NCI-H748 treated with DMSO at 0.1 percent for 48 hours (cell line): ENCODE measurements at regions not wholly inside any gene's neighbourhood (a gene's known extent, or its start where the extent isn't known, plus 50 kb on each side); places are given as distances from the start of the nearest gene placed in this dataset.

Experiments used
- DNase-seq: peaks from one replicate; lab custom pipeline; 2025; lab: John Stamatoyannopoulos, UW

DNA sequence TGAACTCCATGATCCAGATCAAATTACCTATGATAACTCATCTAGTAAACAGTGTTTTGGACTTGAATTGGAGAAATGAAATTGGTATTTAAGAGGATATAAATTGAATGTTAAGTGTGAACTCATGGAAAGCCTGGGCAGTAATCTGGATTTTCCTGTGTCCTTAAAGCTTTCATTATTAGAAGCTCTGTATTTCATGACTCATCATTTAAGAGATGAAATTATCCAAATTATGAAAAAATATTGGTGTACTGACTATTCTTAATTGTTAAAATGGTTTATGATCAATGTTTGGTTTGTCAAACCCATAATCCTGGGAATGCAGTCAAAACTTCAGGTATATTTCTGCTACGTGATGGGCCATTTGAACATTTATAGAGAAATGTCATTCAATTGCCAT lies 332.2 kb upstream of the ST6GAL2 start:
- no peak for DNase-seq

DNA sequence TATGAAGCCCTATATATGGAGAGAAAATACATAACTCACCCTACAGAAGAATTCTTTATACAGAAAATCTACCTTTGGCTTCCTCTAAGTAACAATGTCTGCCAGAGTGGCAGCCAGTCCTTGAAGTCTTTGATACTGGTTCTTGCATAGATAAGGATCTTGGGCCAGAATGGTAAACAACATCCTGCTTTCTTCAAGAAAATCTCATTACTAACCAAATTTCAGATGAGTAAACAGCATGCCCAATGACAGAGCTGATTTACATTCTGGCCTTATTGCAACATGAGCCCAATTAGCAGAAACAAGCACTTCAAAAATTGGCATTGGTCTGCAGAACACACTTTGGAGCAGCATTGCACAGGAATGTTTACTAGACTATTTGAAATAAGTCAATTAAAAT lies 336.5 kb upstream of the ST6GAL2 start:
- DNase-seq: no peak

DNA sequence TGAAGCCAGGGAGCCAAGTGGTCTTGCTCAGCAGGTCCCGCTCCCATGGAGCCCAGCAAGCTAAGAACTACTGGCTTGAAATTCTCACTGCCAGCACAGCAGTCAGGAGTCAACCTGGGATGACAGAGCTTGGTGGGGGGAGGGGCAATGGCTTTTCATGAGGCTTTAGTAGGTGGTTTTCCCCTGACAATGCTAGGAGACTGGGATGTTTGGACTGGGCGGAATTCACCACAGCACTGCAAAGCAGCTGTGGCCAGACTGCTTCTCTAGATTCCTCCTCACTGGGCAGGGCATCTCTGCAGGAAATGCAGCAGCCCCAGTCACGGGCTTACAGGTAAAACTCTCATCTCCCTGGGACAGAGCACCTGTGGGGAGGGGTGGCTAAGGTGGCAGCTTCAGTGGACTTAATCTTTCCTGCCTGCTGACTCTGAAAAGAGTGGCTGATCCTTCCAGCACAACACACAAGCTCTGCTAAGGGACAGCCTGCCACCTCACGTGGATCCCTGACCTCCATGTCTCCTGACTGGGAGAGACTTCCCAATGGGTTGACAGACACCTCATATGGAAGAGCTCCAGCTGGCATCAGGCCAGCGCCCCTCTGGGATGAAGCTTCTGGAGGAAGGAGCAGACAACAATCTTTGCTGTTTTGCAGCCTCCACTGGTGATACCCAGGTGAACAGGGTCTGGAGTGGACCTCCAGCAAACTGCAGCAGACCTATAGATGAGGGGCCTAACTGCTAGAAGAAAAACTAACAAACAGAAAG lies 349.7 kb upstream of the ST6GAL2 start:
- DNase-seq: no peak

DNA sequence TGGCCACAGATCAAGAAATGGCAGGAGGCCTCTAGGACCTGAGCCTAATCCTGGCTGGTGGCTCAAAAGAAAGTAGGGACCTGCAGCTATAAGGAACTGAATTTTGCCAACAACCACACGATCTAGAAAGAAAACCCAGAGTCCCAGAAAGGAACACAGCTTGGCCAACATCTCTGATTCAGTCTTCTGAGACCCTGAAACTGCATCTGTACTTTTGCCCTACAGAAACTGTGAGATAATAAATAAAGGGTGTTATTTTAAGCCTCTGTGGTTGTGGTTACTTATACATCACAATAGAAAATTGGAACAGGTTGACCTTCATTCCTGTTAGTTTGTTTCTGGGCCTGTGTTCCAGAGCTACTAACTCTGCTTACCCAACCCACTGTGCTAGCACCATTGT lies 356.8 kb upstream of the ST6GAL2 start:
- DNase-seq: no peak

DNA sequence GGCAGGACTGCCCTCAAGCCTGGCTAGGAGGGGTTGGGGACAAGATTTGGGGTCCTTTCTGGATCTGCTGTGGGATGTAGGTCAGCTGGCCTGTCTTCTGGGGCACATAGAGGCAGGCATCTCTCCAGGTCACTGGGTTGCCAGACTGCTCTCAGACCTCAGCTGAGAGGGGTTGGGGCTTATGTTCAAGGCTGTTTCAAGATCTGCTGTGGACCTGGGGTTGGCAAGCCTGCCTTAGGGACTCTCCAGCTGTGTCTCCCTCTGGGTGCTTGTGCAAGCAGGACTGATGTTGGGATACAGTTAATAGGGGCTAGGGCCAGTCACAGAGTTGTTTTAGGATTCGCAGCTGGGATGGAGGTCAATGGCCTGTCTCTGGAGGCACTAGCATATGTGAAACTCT lies 363.0 kb upstream of the ST6GAL2 start:
- no peak for DNase-seq

DNA sequence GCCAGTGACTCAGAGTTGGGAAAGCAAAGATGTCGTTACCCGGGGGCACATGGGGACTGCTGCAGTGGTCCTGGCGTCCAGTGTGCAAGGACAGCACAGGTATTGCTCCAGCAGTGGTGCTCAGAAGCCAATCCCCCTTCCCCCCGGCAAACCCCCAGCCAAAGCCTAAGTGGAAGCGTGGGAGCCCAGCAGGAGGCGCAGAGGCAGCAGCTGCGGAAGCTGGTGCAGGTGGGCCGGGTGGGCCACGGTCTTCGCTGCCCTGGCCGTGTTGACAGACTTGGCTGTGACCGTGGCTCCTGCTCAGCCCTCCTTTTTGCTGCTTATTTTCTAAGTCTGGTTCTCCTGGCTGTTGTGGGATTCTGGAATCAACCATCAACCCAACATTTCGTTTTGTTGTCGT lies 369.8 kb upstream of the ST6GAL2 start:
- no peak for DNase-seq

DNA sequence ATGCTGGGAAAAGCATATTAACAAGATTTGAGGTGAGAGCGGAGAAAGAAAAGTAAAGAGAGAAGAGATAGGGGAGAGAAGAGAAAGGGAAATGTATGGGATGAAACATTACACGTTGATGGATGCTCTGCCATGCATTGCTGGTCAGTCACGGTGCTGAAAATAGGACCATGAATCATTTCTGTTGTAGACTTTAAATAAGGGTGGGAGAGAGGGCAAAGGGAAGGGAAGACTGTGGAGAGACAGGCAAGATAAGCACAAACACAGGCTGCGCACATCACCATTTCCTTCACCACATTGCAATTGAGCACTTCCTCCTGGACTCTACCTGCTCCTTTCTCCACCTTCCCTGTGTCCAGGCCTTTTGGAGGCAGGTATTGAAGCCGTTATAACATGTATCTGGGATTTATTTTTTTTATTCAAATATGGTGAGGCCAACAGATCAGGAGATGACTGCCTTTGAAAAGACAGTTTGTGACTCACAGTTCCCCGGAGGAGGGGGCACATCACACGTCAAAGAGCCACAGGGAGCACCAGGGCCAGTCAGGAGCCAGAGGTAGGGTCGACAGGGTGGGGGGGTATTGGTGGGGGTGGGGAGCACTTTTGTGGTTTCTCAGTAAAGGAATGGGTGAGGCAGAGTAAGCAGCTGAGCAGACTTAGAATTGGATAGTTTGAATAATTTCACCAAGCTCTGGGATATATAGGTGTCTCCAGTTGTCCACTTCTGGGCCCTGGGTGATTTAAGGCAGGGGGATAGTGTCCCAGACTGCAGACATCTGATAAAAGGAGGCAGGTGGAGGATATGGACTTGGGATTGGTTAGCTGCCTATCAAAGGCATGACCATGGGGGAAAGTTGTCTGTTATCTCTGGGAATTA lies 372.8 kb upstream of the ST6GAL2 start:
- DNase-seq: no peak

DNA sequence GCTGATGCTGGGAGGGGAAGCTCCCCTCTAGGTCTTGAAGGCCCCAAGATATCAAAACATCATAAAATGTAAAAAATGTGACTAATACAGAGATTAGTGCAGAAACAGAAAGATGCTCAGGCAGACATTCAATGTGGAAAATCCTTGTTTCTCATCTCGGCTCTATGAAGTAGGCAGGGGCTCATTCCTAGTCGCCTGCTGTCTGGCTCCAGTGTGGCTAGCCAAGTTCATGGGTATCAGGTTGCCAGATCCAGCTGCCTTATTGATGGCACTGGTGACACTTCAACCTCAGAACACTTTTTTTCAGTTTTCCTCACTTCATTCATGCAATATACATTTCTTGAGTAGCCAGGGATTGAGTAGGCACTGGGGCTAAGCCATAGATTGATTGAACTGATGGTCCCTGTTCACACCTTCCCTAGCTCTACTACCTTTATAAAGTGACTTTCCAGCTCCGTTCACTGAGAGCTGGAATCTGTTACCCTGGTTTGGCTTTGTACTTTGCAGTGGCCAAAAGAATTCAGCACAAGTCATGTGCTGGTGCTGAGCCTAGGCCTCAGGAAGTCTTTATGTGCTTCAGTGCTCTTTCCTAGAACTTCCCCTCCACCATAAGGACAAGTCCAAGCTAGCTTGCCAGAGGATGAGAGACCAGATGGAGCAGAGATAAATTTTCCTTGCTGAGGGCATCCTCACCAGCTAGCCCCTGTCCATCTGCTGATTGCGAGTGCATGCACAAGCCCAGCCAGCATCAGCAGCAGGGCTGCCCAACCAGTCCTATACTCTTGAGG lies 373.6 kb upstream of the ST6GAL2 start:
- DNase-seq: no peak

DNA sequence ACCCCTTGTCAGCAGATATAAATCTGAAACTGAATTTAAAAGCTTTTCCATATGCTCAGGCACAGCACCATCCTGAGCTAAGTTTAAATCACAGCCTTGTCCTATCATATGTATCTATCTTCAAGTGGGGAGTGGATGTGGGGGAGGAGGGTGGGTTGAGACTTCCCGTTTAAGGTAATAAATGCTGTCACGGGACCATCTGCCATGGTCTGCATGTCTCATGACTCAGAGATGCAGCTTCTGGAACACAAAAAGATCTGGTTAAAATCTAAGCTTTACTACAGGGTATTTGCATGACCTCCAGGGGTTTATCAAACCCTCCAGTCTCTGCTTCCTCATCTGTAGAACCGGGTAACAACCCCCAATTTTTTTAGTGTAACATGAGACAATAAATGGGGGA lies 377.7 kb upstream of the ST6GAL2 start:
- no peak for DNase-seq

DNA sequence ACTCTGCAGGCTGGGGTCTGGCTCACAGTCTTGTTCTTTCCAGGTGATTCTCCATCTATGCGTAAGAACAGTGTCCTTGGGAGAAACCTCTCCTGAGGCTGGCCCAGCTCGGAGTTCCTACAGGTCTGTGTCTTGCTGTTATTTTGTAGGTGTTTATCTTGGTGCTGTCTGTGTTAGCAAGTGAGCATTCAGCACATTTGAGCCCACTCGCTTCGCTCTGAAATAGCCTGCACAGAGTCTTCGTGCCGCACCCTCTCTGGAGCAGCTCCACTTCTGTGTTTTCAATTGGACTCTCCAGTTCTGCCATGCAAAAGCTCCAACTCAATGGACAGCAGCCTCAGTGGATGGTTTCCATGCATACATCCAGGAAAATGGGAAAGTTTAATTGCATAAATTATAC lies 378.2 kb upstream of the ST6GAL2 start:
- DNase-seq: no peak

DNA sequence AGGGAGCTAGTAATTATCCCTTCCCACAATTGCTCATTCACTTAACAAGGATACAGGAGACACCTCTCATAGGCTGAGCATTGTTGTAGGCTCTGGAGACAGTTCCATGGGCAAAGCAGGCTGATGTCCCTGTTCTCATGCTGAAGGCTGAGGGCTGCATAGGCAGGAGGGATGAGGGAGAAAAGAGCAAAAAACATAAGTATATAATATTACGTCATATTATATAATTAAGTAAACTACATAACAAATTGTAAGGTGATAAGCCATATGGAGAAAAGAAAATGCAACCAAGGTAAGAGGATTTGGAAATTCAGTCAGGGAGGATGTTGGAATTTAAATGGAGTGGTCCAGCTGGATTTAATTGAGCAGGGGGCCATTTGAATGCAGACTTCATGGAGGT lies 380.6 kb upstream of the ST6GAL2 start:
- DNase-seq: no peak

DNA sequence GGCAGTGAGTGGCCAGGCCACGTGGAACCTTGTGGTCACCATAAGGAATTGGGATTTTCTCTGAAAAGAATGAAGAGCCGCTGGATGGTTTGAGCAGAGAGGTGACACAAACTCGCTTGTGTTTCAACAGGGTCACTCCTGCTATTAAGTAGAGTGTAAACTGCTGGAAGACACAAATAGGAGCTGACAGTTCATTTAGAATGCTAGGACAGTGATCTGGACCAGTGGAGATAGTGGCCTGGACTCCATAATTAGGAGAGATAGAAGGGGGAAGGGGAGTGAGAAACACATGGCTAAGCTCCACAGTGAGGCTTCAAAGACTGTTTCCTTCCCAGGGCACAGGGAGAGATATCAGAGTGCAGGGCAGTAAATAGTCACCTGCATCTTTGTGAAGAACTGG lies 381.1 kb upstream of the ST6GAL2 start:
- DNase-seq: no peak

DNA sequence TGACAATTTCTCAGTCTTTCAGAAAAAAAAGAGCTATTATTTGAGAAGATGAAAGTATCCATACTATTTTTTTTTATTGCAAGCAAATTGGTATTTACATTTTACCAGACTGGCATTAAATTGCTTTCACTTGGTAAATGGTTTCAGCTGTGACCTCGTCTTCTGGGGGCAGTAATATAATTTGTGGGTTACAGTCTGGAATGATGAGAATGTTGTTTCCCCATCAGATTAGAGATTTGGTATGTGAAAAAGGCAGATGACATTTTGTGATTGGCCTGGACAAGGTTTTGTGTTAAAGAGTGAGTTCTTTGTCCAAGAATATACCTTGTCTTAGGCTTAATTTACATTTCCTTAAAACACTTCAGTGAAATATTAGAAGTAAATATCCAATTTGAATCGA lies 390.1 kb upstream of the ST6GAL2 start:
- DNase-seq: no peak

DNA sequence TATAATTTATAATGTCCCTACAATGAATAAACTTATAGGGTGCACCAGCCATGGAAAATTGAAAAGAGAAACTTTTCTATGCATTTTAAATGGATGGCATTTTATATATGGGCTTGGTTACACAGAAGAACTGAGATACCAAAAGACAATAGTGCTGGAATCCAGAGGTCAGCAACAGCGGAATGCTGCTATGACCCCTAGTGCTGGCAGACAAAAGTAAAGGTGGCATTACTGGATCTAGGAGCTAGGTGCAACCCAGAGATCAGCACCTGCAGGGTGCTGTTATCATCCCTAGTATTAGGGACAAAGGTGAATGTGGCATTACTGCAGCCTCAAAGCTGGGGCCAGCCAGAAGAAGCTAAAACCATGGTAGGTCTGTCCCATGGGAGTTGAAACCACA lies 392.7 kb upstream of the ST6GAL2 start:
- DNase-seq: no peak

DNA sequence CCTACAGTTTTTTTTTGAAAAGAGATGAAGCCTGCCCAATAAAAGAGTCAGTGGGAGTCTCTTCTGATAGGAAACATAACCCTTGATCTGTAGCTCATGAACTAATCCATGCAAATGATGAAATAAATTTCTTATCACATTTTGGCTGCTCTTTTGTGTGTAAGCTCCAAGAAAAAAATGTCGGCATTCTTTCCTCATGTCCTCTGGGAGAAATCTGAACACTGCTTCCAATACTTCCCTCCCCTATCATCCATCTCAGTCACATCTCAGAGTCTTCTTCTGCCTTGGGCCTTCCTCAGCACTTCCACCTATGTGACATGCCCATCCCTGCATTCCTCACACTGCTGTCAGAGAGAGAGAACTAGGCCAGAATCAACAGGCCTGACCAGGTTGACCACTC lies 395.7 kb upstream of the ST6GAL2 start:
- no peak for DNase-seq

DNA sequence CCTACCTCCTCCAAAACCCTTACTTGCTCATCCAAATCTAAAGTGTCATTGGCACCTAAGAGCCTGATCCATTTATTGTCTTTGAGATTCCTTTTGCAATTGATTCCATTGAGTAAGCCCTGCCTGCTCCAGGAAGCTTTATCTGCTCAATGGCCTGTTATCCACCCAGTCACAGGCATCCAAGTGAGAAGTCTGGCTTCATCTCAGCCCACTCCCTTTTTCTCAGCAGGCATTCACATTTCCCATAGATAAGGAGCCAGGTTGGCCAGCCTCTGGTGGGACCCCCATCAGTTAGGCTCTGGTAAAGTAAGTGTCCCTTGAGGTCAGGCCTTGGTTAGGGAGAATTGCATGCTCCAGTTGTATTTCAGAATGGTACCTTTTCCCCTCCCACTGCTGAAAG lies 396.2 kb upstream of the ST6GAL2 start:
- DNase-seq: no peak

DNA sequence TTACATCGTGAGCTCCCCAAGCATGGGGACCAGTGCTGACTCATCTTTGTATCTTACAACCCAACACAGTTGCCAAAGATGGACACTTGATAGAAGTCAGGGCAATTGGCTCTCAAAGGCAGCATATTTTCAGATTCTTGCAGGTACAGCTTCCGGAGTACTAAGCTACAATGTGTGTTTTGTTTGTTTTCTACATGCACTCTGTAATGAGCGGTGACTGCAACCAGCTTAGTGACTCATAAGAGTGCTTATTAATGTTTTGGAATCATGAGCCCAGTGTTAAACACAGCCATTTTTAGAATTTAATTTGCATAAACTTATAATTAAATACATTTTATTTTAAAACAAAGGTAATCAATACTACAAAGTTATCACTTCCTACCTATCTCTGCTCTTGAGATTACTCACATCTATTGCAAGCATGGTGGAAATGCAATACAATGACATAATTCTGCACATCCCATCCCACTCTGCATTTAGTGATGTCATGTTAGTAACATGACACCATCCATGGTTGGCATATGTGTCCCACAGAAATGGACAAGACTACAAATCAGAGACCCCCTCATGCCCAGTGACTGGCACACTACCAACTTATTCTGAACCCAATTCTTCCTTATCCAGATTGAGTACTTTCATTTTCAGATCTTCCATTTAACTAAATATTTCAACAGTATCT lies 399.8 kb upstream of the ST6GAL2 start:
- no peak for DNase-seq

DNA sequence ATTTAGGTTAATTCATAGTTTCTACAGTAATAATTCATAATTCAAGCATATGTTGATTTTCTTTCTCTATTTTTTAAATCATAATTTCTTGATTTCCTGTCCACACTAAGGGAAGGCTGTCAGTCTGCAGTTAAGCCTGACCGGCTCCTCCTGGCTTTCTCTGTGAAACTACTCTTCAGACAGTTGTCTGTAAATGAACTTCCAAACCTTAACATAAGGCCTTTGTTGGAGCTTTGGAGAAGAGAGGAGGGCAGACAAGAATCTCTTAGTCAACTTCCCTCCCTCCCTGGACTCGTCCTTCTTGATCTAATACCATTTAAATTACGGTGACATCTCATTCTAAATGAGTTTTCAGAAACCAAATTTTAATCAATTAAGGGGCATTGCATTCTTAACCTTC lies 404.1 kb upstream of the ST6GAL2 start:
- no peak for DNase-seq

DNA sequence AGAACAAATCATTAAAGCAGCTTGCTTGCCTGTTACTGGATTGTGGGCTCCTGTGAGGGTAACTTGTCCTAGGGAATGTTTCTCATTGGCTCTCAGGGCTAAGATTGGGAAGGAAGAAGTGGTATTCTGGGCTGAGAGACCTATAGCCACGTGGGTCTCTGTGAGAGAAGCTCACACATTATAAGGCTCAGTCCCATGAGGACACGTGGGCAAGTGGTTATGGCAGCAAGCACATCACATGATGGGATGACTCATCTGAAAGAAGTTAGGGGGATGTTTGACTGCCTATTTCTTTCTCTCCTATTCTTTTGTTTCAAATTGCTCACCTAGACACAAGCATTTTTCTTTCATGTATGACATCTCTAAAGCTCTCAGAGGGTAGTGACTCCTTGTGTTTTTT lies 418.0 kb upstream of the ST6GAL2 start:
- DNase-seq: no peak

DNA sequence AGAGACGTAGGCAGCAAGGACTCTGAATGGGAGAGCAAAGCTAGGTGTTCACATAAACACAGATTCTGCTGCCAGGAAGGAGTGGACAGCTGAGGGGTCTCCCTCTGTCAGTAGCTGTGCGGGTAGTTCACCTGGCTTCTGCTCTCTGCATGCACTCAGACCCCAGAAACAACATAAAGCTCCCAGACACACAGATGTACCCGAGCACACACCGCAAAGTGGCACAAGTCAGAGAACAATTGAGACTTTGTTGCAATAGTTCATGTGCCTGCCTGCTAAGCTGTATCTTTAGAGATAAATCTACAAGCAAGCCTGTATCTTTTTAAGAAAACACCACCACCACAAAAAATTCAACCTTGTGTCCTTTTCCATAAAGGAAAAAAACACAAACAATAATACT lies 420.0 kb upstream of the ST6GAL2 start:
- no peak for DNase-seq

DNA sequence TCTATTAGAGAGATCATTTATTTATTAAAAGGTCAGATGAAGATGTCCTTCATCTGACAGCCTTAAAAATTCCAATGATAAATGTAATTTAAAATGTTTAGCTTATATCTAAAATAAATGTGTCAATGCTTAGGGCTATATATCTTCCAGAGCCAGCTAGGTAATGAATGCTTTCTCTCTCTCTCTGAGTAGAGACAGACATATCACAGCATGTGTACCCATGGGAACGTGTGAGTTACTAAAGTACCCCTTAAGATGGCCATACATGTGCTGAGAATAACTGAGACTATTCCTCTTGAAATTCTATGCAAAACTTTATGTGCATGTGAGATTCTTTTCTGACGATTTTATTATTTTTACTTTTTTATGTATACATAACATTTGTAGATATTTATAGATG lies 420.9 kb upstream of the ST6GAL2 start:
- DNase-seq: no peak

DNA sequence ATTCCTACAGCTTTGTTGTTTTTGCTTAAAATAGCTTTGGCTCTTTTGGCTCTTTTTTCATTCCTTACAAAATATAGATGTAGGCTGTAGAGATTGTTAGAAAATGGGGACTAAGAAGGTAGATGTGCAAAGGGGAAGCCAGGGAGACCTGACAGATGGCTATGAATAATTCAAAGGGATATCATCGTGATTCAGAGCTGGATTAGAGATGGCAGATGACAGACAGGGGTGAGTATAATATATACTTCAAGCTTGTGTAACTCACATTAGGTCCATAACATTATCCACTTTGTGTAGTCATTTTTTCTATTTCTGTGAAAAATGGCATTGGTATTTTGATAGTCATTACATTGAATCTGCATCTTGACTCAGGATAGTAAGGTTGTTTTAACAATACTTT lies 422.9 kb upstream of the ST6GAL2 start:
- DNase-seq: no peak
